ENCODE measurements at regions not wholly inside any gene's neighbourhood (a gene's known extent, or its start where the extent isn't known, plus 50 kb on each side); places are given as distances from the start of the nearest gene placed in this dataset.

DNA sequence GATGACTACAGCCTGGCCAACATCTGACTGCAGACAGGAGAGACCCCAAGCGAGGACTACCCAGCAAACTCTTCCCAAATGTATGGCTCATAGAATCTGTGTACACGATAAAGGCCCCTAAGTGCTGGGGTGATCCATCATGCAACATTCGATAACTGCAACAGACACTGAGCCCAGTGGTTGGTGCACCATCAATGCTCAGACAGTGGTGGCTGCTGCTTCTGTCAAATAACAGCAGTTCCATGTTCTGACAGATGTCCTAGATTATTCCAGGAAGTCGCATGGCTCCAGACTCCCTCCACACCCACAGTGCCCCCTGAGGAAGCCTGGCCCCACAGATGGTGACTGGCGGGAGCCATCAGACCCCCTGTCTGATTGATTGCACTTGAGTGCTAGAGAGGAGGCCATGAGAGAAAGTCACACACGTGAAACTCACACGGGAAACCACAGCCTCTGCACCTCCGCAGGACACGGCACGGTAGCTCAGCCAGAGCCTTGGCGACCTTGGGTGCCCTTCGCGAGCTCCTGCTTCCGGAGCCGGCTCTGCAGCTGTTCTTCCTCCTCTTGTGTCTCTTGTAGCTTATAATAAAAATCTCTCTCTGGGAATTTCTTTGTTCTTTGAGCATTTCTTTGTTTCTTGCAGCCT lies 1155.9 kb downstream of the TBC1D22A start:
- ChIA-PET POLR2A (no interaction called here), CTCF (no interaction called here)
- TF ChIP-seq SIN3A (IDR thresholded peaks at IDR 0.05; ENCODE audit: borderline replicate concordance, insufficient read depth, low read depth, low read length) (no peak), TCF7L2 (IDR thresholded peaks at IDR 0.05; ENCODE audit: low read depth, low read length) (no peak)
- TF ChIP-seq, protein P1, sequence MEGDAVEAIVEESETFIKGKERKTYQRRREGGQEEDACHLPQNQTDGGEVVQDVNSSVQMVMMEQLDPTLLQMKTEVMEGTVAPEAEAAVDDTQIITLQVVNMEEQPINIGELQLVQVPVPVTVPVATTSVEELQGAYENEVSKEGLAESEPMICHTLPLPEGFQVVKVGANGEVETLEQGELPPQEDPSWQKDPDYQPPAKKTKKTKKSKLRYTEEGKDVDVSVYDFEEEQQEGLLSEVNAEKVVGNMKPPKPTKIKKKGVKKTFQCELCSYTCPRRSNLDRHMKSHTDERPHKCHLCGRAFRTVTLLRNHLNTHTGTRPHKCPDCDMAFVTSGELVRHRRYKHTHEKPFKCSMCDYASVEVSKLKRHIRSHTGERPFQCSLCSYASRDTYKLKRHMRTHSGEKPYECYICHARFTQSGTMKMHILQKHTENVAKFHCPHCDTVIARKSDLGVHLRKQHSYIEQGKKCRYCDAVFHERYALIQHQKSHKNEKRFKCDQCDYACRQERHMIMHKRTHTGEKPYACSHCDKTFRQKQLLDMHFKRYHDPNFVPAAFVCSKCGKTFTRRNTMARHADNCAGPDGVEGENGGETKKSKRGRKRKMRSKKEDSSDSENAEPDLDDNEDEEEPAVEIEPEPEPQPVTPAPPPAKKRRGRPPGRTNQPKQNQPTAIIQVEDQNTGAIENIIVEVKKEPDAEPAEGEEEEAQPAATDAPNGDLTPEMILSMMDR (IDR thresholded peaks at IDR 0.05) = no peak
- DNase-seq (ENCODE audit: low read depth, low spot score) (no peak), ATAC-seq (no peak)
- Histone ChIP-seq H3K4me3 (ENCODE audit: low read depth in 2 of 2, low read length in 2 of 2) (no peak overlapping the region), H3K36me3 (ENCODE audit: control insufficient read depth, insufficient read depth, low read length) (no peaks in the 10 kb centered on the region), H3K27ac (ENCODE audit: low read length) (no peak overlapping the region), H3K27me3 (ENCODE audit: control insufficient read depth, insufficient read depth, low read length) (no peaks in the 10 kb centered on the region), H3K4me1 (ENCODE audit: control insufficient read depth, insufficient read depth, low read length) (no peaks in the 10 kb centered on the region), H3K9me3 (ENCODE audit: control insufficient read depth, insufficient read depth, low read depth, low read length) (no peaks in the 10 kb centered on the region)
- no TSS peak for BruUV-seq (replicated peaks)
- in situ Hi-C loops (cut with HindIII; ENCODE audit: low pct_unique_long_range_greater_than_20kb, low sequenced_read_pairs) (no loop called here), intact Hi-C loops (cut with micrococcal nuclease; ENCODE audit: unreplicated experiment) (no loop called here)

DNA sequence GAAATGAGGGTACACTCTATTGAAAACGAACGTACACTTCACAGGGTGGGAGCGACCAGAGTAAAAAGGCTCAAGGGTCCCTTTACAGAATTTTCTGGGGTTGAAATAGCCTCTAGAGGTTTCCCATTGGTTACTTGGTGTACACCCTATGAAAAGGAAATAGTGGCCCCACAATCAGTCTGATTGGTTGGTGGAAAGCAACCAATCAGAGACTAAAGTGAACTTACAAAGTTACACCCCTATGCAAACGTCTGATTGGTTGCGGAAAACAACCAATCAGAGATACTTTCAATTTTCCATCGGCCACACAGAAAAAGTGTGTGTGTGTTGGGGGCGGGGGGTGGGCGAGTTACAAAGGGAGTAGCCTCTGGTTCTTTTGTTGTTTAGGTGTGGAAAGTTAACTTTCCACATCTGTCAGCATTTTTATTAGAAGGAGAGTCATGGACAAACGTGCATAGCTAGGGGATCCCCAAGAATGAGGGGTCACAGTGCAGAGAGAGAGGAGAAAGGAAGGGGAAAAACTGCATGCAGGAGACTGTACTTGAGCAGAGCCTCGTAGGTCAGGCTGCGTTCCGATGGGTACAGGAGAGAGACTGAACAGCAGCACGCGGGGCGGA lies 1152.1 kb downstream of the TBC1D22A start:
- no TSS peak for BruUV-seq (replicated peaks)
- no peaks in the 10 kb centered on the region for H3K36me3 ChIP-seq (ENCODE audit: control insufficient read depth, insufficient read depth, low read length)
- no peak for ATAC-seq
- H3K27ac ChIP-seq (ENCODE audit: low read length) = no peak overlapping the region
- in situ Hi-C loops (cut with HindIII; ENCODE audit: low pct_unique_long_range_greater_than_20kb, low sequenced_read_pairs) (no loop called here), intact Hi-C loops (cut with micrococcal nuclease; ENCODE audit: unreplicated experiment) (no loop called here)
- ChIA-PET POLR2A (no interaction called here), CTCF (no interaction called here)
- H3K4me3 ChIP-seq (ENCODE audit: low read depth in 2 of 2, low read length in 2 of 2) = no peak overlapping the region
- H3K9me3 ChIP-seq (ENCODE audit: control insufficient read depth, insufficient read depth, low read depth, low read length) = no peaks in the 10 kb centered on the region
- no peaks in the 10 kb centered on the region for H3K27me3 ChIP-seq (ENCODE audit: control insufficient read depth, insufficient read depth, low read length)
- TF ChIP-seq TCF7L2 (IDR thresholded peaks at IDR 0.05; ENCODE audit: low read depth, low read length) (no peak), REST (IDR thresholded peaks at IDR 0.05; ENCODE audit: insufficient read depth in 1 of 2, low read depth in 2 of 2, low read length in 1 of 2) (no peak), SIN3A (IDR thresholded peaks at IDR 0.05; ENCODE audit: borderline replicate concordance, insufficient read depth, low read depth, low read length) (no peak), POLR2AphosphoS5 (IDR thresholded peaks at IDR 0.05; ENCODE audit: low read depth, low read length) (no peak)
- TF ChIP-seq, protein P1 (IDR thresholded peaks at IDR 0.05) = no peak
- no peaks in the 10 kb centered on the region for H3K4me1 ChIP-seq (ENCODE audit: control insufficient read depth, insufficient read depth, low read length)
- DNase-seq (ENCODE audit: low read depth, low spot score) = no peak

All from Panc1 (cell line).